Fibroblast of lung (primary cell): ENCODE measurements at regions not wholly inside any gene's neighbourhood (a gene's known extent, or its start where the extent isn't known, plus 50 kb on each side); places are given as distances from the start of the nearest gene placed in this dataset.

Source experiments
- DNase-seq, 2 donors: peaks; one replicate each; pipeline versions ENCODE4 v3.0.0 to v3.0.0-alpha.2; 2010; ENCODE audit warnings: low read depth in 2 of 2
- H2AFZ ChIP-seq: 2 replicates; pipeline ENCODE4 v1.5.1; 2012; ENCODE audit warnings: low read length, control low read depth, inconsistent platforms
- H3K27ac ChIP-seq: 2 replicates; pipeline ENCODE4 v1.5.1; 2011; ENCODE audit warnings: low read length, control low read depth; ENCODE audit not compliant: insufficient read depth
- H3K27me3 ChIP-seq: 2 replicates; pipeline ENCODE4 v1.5.1; 2011; ENCODE audit warnings: mild to moderate bottlenecking, low read length; ENCODE audit not compliant: control insufficient read depth, insufficient read depth
- H3K36me3 ChIP-seq: 2 replicates; pipeline ENCODE4 v1.5.1; 2011; ENCODE audit warnings: low read length; ENCODE audit not compliant: control insufficient read depth, insufficient read depth
- H3K4me1 ChIP-seq: 2 replicates; pipeline ENCODE4 v1.5.1; 2011; ENCODE audit warnings: low read length; ENCODE audit not compliant: control insufficient read depth, insufficient read depth; ENCODE audit errors: extremely low read depth
- H3K4me2 ChIP-seq: 2 replicates; pipeline ENCODE4 v1.5.1; 2011; ENCODE audit warnings: low read length, control low read depth; ENCODE audit not compliant: insufficient read depth; ENCODE audit errors: extremely low read depth
- H3K4me3 ChIP-seq, 4 experiments: fragments of 200-600 bp in 1 of 4; sonication (generic) in 1 of 4; replicated peaks in 1 of 4; 2 replicates each; pipeline ENCODE4 v1.5.1; 2011 to 2016; ENCODE audit warnings: low read length in 4 of 4, low read depth in 3 of 4, mild to moderate bottlenecking in 3 of 4, control low read depth in 2 of 4, inconsistent platforms in 1 of 4, mixed read lengths in 1 of 4; ENCODE audit not compliant: insufficient read depth in 1 of 4; ENCODE audit errors: control extremely low read depth in 1 of 4
- H3K79me2 ChIP-seq: 2 replicates; pipeline ENCODE4 v1.5.1; 2012; ENCODE audit warnings: mild to moderate bottlenecking, low read length, inconsistent platforms; ENCODE audit not compliant: control insufficient read depth, insufficient read depth
- H3K9ac ChIP-seq: 2 replicates; pipeline ENCODE4 v1.5.1; 2011; ENCODE audit warnings: mild to moderate bottlenecking, low read length, control low read depth; ENCODE audit not compliant: insufficient read depth
- H3K9me3 ChIP-seq: 2 replicates; pipeline ENCODE4 v1.5.1; 2012; ENCODE audit warnings: low read depth, low read length; ENCODE audit not compliant: control insufficient read depth, insufficient read depth
- H4K20me1 ChIP-seq: 2 replicates; pipeline ENCODE4 v1.5.1; 2011; ENCODE audit warnings: low read length; ENCODE audit not compliant: control insufficient read depth, insufficient read depth; ENCODE audit errors: extremely low read depth
- CTCF ChIP-seq, 2 donors: IDR thresholded peaks in 1 of 2; conservative IDR thresholded peaks in 1 of 2; 1 replicate in 1 of 2; 2 replicates in 1 of 2; pipeline ENCODE4 v1.5.1; 2011 to 2012; ENCODE audit warnings: low read length in 2 of 2, control low read depth in 1 of 2, inconsistent platforms in 1 of 2, low read depth in 1 of 2, mild to moderate bottlenecking in 1 of 2
- EZH2 ChIP-seq: IDR thresholded peaks from 2 replicates; pipeline ENCODE4 v1.5.1; 2012; ENCODE audit warnings: low read length, control low read depth, mild to moderate bottlenecking; ENCODE audit errors: missing control alignments

GRCh38 chr14:71541271-71541670, 391.0 kb upstream of the RGS6 start:
- no peak overlapping the region for H3K4me3 ChIP-seq
- H4K20me1 ChIP-seq: no peaks in the 10 kb centered on the region
- peaks cover 5% of the 10 kb centered on the region for H3K4me1 ChIP-seq
- H3K36me3 ChIP-seq: no peaks in the 10 kb centered on the region
- no peak for TF ChIP-seq EZH2
- no peaks in the 10 kb centered on the region for H3K79me2 ChIP-seq
- H3K9ac ChIP-seq: no peak overlapping the region
- no peak for DNase-seq
- H3K9me3 ChIP-seq: no peaks in the 10 kb centered on the region
- no peaks in the 10 kb centered on the region for H3K27me3 ChIP-seq
- no peak overlapping the region for H2AFZ ChIP-seq
- H3K27ac ChIP-seq: no peak overlapping the region
- H3K4me2 ChIP-seq: no peak overlapping the region

GRCh38 chr14:71541973-71542690, 390.1 kb upstream of the RGS6 start:
- Histone ChIP-seq H3K36me3 (no peaks in the 10 kb centered on the region), H3K4me2 (no peak overlapping the region), H2AFZ (no peak overlapping the region), H3K4me1 (peaks cover 5% of the 10 kb centered on the region), H3K9ac (no peak overlapping the region), H3K9me3 (no peaks in the 10 kb centered on the region), H3K79me2 (no peaks in the 10 kb centered on the region), H3K4me3 (no peak overlapping the region), H3K27ac (no peak overlapping the region), H3K27me3 (no peaks in the 10 kb centered on the region), H4K20me1 (no peaks in the 10 kb centered on the region)
- TF ChIP-seq EZH2: no peak
- no peak for TF ChIP-seq CTCF (conservative IDR thresholded peaks at IDR 0.05 in 1 of 2, IDR thresholded peaks at IDR 0.05 in 1 of 2; ENCODE audit: low read depth in 1 of 2, low read length in 2 of 2)
- DNase-seq: no peak

GRCh38 chr14:71549421-71550050, 382.7 kb upstream of the RGS6 start:
- TF ChIP-seq CTCF (conservative IDR thresholded peaks at IDR 0.05 in 1 of 2, IDR thresholded peaks at IDR 0.05 in 1 of 2; ENCODE audit: low read depth in 1 of 2, low read length in 2 of 2): no peak
- no peak for TF ChIP-seq EZH2
- H3K36me3 ChIP-seq: no peaks in the 10 kb centered on the region
- H3K79me2 ChIP-seq: no peaks in the 10 kb centered on the region
- H3K4me2 ChIP-seq: no peak overlapping the region
- no peaks in the 10 kb centered on the region for H3K27me3 ChIP-seq
- no peak for DNase-seq
- no peak overlapping the region for H2AFZ ChIP-seq
- no peak overlapping the region for H3K27ac ChIP-seq
- no peaks in the 10 kb centered on the region for H4K20me1 ChIP-seq
- no peak overlapping the region for H3K4me3 ChIP-seq
- peaks cover 2% of the 10 kb centered on the region for H3K4me1 ChIP-seq
- no peak overlapping the region for H3K9ac ChIP-seq
- H3K9me3 ChIP-seq: no peaks in the 10 kb centered on the region
